ENCODE measurements at regions not wholly inside any gene's neighbourhood (a gene's known extent, or its start where the extent isn't known, plus 50 kb on each side); places are given as distances from the start of the nearest gene placed in this dataset.

DNA sequence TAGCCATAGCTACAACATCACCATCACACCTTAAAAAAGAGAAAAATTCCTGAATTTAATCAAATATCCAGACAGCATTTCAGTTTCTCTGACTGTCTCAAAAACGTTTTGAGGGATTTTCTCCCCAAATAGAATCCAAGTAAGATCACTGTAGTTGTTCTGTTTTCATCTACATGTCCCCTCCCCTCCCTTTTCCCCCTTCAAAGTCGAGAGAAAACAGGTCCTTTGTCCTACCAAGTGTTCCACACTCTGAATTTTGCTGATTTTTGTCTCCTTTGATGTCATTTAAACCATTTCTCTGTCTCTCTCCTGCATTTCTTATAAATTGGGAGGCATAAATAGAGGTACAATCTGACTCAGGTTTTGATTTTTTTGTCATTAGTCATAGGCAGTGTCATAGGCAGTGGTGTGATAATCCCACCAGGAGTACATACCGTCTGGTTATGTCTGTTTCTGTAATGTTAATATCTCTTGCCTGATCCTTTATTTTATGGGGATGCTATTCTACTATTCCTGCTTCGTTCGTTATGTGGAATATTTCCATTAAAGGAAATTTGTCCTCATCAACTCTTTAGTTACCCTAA lies 348.6 kb downstream of the PTTG2 start:
- no peak overlapping the region for H3K4me3 ChIP-seq (ENCODE audit: severe bottlenecking)
- peaks cover 33% of the 10 kb centered on the region for H3K4me1 ChIP-seq (ENCODE audit: insufficient read depth, poor library complexity, severe bottlenecking)
- H3K36me3 ChIP-seq (ENCODE audit: low read depth): no peaks in the 10 kb centered on the region
- H3K27ac ChIP-seq (ENCODE audit: poor library complexity, severe bottlenecking): peak overlapping the region; percentile 85
- peak; percentile 94 for ATAC-seq (ENCODE audit: low read depth)
- TF ChIP-seq, protein P1, sequence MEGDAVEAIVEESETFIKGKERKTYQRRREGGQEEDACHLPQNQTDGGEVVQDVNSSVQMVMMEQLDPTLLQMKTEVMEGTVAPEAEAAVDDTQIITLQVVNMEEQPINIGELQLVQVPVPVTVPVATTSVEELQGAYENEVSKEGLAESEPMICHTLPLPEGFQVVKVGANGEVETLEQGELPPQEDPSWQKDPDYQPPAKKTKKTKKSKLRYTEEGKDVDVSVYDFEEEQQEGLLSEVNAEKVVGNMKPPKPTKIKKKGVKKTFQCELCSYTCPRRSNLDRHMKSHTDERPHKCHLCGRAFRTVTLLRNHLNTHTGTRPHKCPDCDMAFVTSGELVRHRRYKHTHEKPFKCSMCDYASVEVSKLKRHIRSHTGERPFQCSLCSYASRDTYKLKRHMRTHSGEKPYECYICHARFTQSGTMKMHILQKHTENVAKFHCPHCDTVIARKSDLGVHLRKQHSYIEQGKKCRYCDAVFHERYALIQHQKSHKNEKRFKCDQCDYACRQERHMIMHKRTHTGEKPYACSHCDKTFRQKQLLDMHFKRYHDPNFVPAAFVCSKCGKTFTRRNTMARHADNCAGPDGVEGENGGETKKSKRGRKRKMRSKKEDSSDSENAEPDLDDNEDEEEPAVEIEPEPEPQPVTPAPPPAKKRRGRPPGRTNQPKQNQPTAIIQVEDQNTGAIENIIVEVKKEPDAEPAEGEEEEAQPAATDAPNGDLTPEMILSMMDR (IDR thresholded peaks at IDR 0.05; ENCODE audit: poor library complexity, severe bottlenecking): no peak
- DNase-seq (ENCODE audit: low spot score): no peak
- H3K27me3 ChIP-seq (ENCODE audit: insufficient read depth, poor library complexity, severe bottlenecking): no peaks in the 10 kb centered on the region
- H3K9me3 ChIP-seq (ENCODE audit: severe bottlenecking): peaks cover 5% of the 10 kb centered on the region

DNA sequence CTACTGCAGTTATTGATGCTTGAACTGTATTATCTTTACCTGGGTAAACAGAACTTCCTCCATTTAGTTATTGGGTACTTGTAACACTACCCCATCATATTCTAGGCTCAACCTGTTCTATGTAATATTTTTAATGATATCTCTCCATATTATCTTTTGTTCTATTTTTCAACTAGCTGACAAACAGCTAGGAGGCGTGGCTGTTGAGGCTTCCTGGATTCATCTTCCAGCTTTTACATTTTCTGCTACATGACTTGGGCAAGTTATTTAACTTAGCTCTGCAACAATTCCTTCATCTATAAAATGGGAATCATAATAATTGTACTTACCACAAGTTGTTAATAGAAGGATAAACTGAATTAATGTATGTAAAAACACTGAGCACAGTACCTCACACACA lies 349.3 kb downstream of the PTTG2 start:
- Histone ChIP-seq H3K4me3 (ENCODE audit: severe bottlenecking) (no peak overlapping the region), H3K27ac (ENCODE audit: poor library complexity, severe bottlenecking) (peak overlapping the region; percentile 85), H3K4me1 (ENCODE audit: insufficient read depth, poor library complexity, severe bottlenecking) (peaks cover 40% of the 10 kb centered on the region), H3K36me3 (ENCODE audit: low read depth) (no peaks in the 10 kb centered on the region), H3K27me3 (ENCODE audit: insufficient read depth, poor library complexity, severe bottlenecking) (no peaks in the 10 kb centered on the region), H3K9me3 (ENCODE audit: severe bottlenecking) (peaks cover 5% of the 10 kb centered on the region)
- ATAC-seq (ENCODE audit: low read depth): no peak
- no peak for DNase-seq (ENCODE audit: low spot score)
- TF ChIP-seq, protein P1 (IDR thresholded peaks at IDR 0.05; ENCODE audit: poor library complexity, severe bottlenecking): no peak

DNA sequence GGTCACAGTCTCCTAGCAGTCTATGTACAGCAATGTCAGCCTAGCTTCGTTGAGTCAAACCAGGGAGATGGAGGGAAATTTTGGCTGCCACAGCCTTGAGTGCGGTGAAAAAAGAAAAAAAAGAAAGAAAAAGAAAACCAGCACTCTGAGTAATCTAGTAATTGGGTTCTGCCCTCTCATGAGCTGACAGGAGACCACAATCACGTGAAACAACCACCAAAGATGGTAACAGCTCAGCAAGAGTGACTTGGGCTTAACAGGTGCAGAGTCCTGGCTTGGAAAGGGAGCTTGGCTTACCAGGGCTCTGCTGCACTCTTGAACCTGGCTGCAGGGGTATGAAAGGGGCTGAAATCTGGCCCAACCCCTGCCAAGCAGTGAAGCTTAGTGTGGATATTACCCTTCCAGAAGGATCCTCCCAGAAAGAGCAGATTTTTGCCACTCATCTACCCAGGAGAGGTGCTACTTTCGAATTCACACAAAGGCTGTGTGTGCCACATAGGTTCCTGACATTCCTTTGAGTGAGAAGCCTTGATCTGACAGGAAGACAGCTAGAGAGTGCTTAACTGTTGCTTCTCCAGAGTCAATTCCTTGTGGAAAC lies 350.3 kb downstream of the PTTG2 start:
- ATAC-seq (ENCODE audit: low read depth) (no peak), DNase-seq (ENCODE audit: low spot score) (no peak)
- peaks cover 5% of the 10 kb centered on the region for H3K9me3 ChIP-seq (ENCODE audit: severe bottlenecking)
- TF ChIP-seq, protein P1 (IDR thresholded peaks at IDR 0.05; ENCODE audit: poor library complexity, severe bottlenecking): no peak
- H3K27ac ChIP-seq (ENCODE audit: poor library complexity, severe bottlenecking): peak overlapping the region; percentile 85
- no peak overlapping the region for H3K4me3 ChIP-seq (ENCODE audit: severe bottlenecking)
- H3K27me3 ChIP-seq (ENCODE audit: insufficient read depth, poor library complexity, severe bottlenecking): no peaks in the 10 kb centered on the region
- H3K4me1 ChIP-seq (ENCODE audit: insufficient read depth, poor library complexity, severe bottlenecking): peaks cover 46% of the 10 kb centered on the region
- H3K36me3 ChIP-seq (ENCODE audit: low read depth): no peaks in the 10 kb centered on the region

DNA sequence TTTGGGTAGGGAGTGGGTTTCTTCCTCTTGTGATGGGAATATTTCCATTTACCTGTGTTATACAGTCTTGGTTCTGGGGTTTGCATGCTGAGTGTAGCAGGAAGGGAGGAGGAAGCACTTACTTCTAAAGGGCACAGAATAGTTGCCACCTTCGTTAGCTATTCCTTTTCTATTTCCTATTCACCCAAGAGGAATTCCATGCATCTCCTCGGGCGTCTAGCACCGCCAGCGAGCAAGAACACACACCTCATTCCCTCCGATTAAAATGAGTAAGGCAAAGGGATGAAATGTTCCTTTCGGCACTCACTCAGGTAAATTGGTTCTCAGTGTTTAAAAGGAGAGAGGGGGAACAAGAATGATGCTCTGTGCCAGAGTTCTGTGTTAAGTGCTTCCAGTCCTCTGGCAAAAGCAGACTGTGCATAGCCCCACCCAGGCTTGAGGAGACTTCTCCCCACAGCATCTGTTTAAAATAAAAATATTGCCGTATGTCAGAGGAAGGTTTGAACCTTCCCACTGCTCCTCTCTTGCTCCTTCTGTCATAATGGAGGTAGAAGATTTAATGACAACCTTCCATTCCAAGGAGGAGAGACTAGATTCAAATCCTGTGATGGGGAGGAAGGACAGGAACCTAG lies 351.4 kb downstream of the PTTG2 start:
- Histone ChIP-seq H3K4me1 (ENCODE audit: insufficient read depth, poor library complexity, severe bottlenecking) (peaks cover 46% of the 10 kb centered on the region), H3K27me3 (ENCODE audit: insufficient read depth, poor library complexity, severe bottlenecking) (no peaks in the 10 kb centered on the region), H3K27ac (ENCODE audit: poor library complexity, severe bottlenecking) (peak overlapping the region; percentile 85), H3K36me3 (ENCODE audit: low read depth) (no peaks in the 10 kb centered on the region), H3K9me3 (ENCODE audit: severe bottlenecking) (peaks cover 5% of the 10 kb centered on the region), H3K4me3 (ENCODE audit: severe bottlenecking) (no peak overlapping the region)
- peak; percentile 30; the same call in 1 of the 3 replicates for ATAC-seq (ENCODE audit: low read depth)
- TF ChIP-seq, protein P1 (IDR thresholded peaks at IDR 0.05; ENCODE audit: poor library complexity, severe bottlenecking): no peak
- no peak for DNase-seq (ENCODE audit: low spot score)

DNA sequence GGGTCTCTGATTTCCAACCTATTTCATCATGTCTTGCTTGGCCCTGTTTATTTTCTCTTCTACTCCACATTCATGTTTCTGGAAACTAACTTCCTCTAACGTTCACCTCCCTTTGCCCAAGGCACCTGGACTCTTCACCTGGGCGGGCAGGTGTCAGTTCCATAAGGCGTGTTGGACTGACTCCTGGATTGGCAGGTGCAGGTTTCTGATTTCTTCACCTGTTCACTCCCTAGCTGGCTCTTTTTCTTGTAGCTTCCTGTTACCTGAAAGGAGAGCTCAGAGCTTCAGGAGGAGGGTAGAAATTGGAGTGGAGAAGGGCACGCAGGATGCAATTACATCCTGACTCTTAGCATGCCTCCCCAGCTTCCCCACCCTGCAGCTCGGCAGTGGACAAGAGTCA lies 350.8 kb upstream of the KLF3 start:
- Histone ChIP-seq H3K4me1 (ENCODE audit: insufficient read depth, poor library complexity, severe bottlenecking) (peaks cover 48% of the 10 kb centered on the region), H3K27ac (ENCODE audit: poor library complexity, severe bottlenecking) (peak overlapping the region; percentile 85), H3K27me3 (ENCODE audit: insufficient read depth, poor library complexity, severe bottlenecking) (no peaks in the 10 kb centered on the region), H3K4me3 (ENCODE audit: severe bottlenecking) (no peak overlapping the region), H3K9me3 (ENCODE audit: severe bottlenecking) (peaks cover 5% of the 10 kb centered on the region), H3K36me3 (ENCODE audit: low read depth) (no peaks in the 10 kb centered on the region)
- ATAC-seq (ENCODE audit: low read depth) (no peak), DNase-seq (ENCODE audit: low spot score) (no peak)
- TF ChIP-seq, protein P1 (IDR thresholded peaks at IDR 0.05; ENCODE audit: poor library complexity, severe bottlenecking): no peak

All from RWPE2 (cell line).